ENCODE measurements at regions not wholly inside any gene's neighbourhood (a gene's known extent, or its start where the extent isn't known, plus 50 kb on each side); places are given as distances from the start of the nearest gene placed in this dataset.

- Histone ChIP-seq H3K27me3 (ENCODE audit: insufficient read depth, poor library complexity, severe bottlenecking) (no peaks in the 10 kb centered on the region), H3K4me3 (replicated peaks; ENCODE audit: insufficient read depth, low read length) (no peak overlapping the region), H3K27ac (replicated peaks) (no peak overlapping the region)
- TF ChIP-seq POLR2AphosphoS5 (IDR thresholded peaks at IDR 0.05; ENCODE audit: low read depth), result no peak
- no peak for TF ChIP-seq GABPA (IDR thresholded peaks at IDR 0.05; ENCODE audit: low read depth)
- no peak for TF ChIP-seq SPI1 (IDR thresholded peaks at IDR 0.05; ENCODE audit: borderline replicate concordance, low read depth)
- TF ChIP-seq REST (IDR thresholded peaks at IDR 0.05; ENCODE audit: insufficient replicate concordance, low read depth), result no peak
- TF ChIP-seq CTCF (IDR thresholded peaks at IDR 0.05; ENCODE audit: insufficient read depth, low read length), result no peak
- no peak for DNase-seq (ENCODE audit: low read depth in 1 of 2, low spot score in 1 of 2)
Measured at GRCh38 chr20:47940101-47940813, 155.0 kb upstream of the SULF2 start.

- Histone ChIP-seq H3K27me3 (ENCODE audit: insufficient read depth, poor library complexity, severe bottlenecking) (no peaks in the 10 kb centered on the region), H3K4me3 (replicated peaks; ENCODE audit: insufficient read depth, low read length) (no peak overlapping the region), H3K27ac (replicated peaks) (no peak overlapping the region)
- no peak for DNase-seq (ENCODE audit: low read depth in 1 of 2, low spot score in 1 of 2)
- TF ChIP-seq POLR2AphosphoS5 (IDR thresholded peaks at IDR 0.05; ENCODE audit: low read depth), result no peak
- TF ChIP-seq SPI1 (IDR thresholded peaks at IDR 0.05; ENCODE audit: borderline replicate concordance, low read depth), result no peak
- no peak for TF ChIP-seq CTCF (IDR thresholded peaks at IDR 0.05; ENCODE audit: insufficient read depth, low read length)
- no peak for TF ChIP-seq REST (IDR thresholded peaks at IDR 0.05; ENCODE audit: insufficient replicate concordance, low read depth)
- no peak for TF ChIP-seq GABPA (IDR thresholded peaks at IDR 0.05; ENCODE audit: low read depth)
Measured at GRCh38 chr20:47936612-47937011, 151.3 kb upstream of the SULF2 start.

GRCh38 chr20:47934761-47935160, 149.5 kb upstream of the SULF2 start:
- DNase-seq (ENCODE audit: low read depth in 1 of 2, low spot score in 1 of 2), result no peak
- Histone ChIP-seq H3K27ac (replicated peaks) (no peak overlapping the region), H3K27me3 (ENCODE audit: insufficient read depth, poor library complexity, severe bottlenecking) (no peaks in the 10 kb centered on the region), H3K4me3 (replicated peaks; ENCODE audit: insufficient read depth, low read length) (no peak overlapping the region)
- no peak for TF ChIP-seq POLR2AphosphoS5 (IDR thresholded peaks at IDR 0.05; ENCODE audit: low read depth)
- no peak for TF ChIP-seq REST (IDR thresholded peaks at IDR 0.05; ENCODE audit: insufficient replicate concordance, low read depth)
- no peak for TF ChIP-seq SPI1 (IDR thresholded peaks at IDR 0.05; ENCODE audit: borderline replicate concordance, low read depth)
- no peak for TF ChIP-seq CTCF (IDR thresholded peaks at IDR 0.05; ENCODE audit: insufficient read depth, low read length)
- no peak for TF ChIP-seq GABPA (IDR thresholded peaks at IDR 0.05; ENCODE audit: low read depth)
